MM.1S (cell line): ENCODE measurements at regions not wholly inside any gene's neighbourhood (a gene's known extent, or its start where the extent isn't known, plus 50 kb on each side); places are given as distances from the start of the nearest gene placed in this dataset.

Source experiments
- CTCF ChIP-seq: fragments of 300-600 bp; sonication (generic); IDR thresholded peaks from 2 replicates; pipeline ENCODE4 v1.5.1; 2016; ENCODE audit warnings: antibody characterized with exemption, low read length, mixed read lengths
- EZH2 ChIP-seq: fragments of 300-600 bp; sonication (generic); optimal IDR thresholded peaks from 2 replicates; pipeline ENCODE3; 2017; ENCODE audit warnings: low read depth, mild to moderate bottlenecking, antibody characterized with exemption, low read length, mixed read lengths
- EZH2phosphoT487 ChIP-seq: fragments of 300-600 bp; sonication (generic); IDR thresholded peaks from 2 replicates; pipeline ENCODE4 v1.6.1; 2018; ENCODE audit warnings: antibody characterized with exemption, low read length

- TF ChIP-seq CTCF (no peak), EZH2phosphoT487 (no peak), EZH2 (no peak)
These were observed 642.3 kb upstream of the SYT4 start for GRCh38 chr18:43919551-43919950.
